HEK293T (cell line): ENCODE measurements at regions not wholly inside any gene's neighbourhood (a gene's known extent, or its start where the extent isn't known, plus 50 kb on each side); places are given as distances from the start of the nearest gene placed in this dataset.
"Not testable (repeated sequence)": the region's sequence is repeated elsewhere in the genome, so short reads cannot be mapped to it uniquely, and the experiment has no call there.

ENCODE experiments used
- CTCF ChIA-PET: fragments of 350-600 bp; formaldehyde crosslinking; extraction: SDS; loops from one replicate; lab custom pipeline; 2021; ENCODE audit warnings: antibody characterized with exemption, inconsistent platforms; lab: Yijun Ruan, JAX
- POLR2A ChIA-PET: fragments of 350-600 bp; formaldehyde crosslinking; extraction: SDS; loops from one replicate; lab custom pipeline; 2020; ENCODE audit warnings: antibody characterized with exemption, inconsistent platforms; lab: Yijun Ruan, JAX
- DNase-seq: peaks from one replicate; pipeline ENCODE4 v3.0.0; 2012; ENCODE audit warnings: mixed read lengths; ENCODE audit errors: extremely low spot score
- ARNT ChIP-seq: fragments of 450-650 bp; IDR thresholded peaks from 2 replicates; pipeline ENCODE4 v1.6.1; 2017; ENCODE audit warnings: mild to moderate bottlenecking
- BHLHE40 ChIP-seq: fragments of 450-650 bp; IDR thresholded peaks from 2 replicates; pipeline ENCODE4 v1.6.1; 2016; ENCODE audit warnings: mild to moderate bottlenecking, moderate library complexity, borderline replicate concordance
- CTBP1 ChIP-seq: fragments of 450-650 bp; IDR thresholded peaks from 2 replicates; pipeline ENCODE4 v1.6.1; 2016; ENCODE audit warnings: borderline replicate concordance
- ELF4 ChIP-seq: fragments of 450-650 bp; IDR thresholded peaks from 2 replicates; pipeline ENCODE4 v1.6.1; 2017; ENCODE audit warnings: antibody characterized with exemption
- FOXA1 ChIP-seq: fragments of 450-650 bp; IDR thresholded peaks from 2 replicates; pipeline ENCODE4 v1.6.1; 2016; ENCODE audit warnings: mild to moderate bottlenecking
- FOXK2 ChIP-seq: fragments of 450-650 bp; IDR thresholded peaks from 2 replicates; pipeline ENCODE4 v1.6.1; 2016; ENCODE audit warnings: mild to moderate bottlenecking
- FOXM1 ChIP-seq: fragments of 450-650 bp; IDR thresholded peaks from 2 replicates; pipeline ENCODE4 v1.6.1; 2017; ENCODE audit warnings: mild to moderate bottlenecking, borderline replicate concordance
- HDGF ChIP-seq: fragments of 450-650 bp; IDR thresholded peaks from 2 replicates; pipeline ENCODE4 v1.6.1; 2017; ENCODE audit warnings: antibody characterized with exemption, borderline replicate concordance
- L3MBTL2 ChIP-seq: fragments of 450-650 bp; conservative IDR thresholded peaks from 2 replicates; pipeline ENCODE4 v1.6.1; 2016; ENCODE audit warnings: mild to moderate bottlenecking
- LEF1 ChIP-seq: fragments of 450-650 bp; IDR thresholded peaks from 2 replicates; pipeline ENCODE4 v1.6.1; 2017; ENCODE audit warnings: mild to moderate bottlenecking, borderline replicate concordance
- NFRKB ChIP-seq: fragments of 450-650 bp; IDR thresholded peaks from 2 replicates; pipeline ENCODE4 v1.6.1; 2016; ENCODE audit warnings: mild to moderate bottlenecking, moderate library complexity
- PKNOX1 ChIP-seq: fragments of 450-650 bp; IDR thresholded peaks from 2 replicates; pipeline ENCODE4 v1.6.1; 2016
- SP1 ChIP-seq: fragments of 450-650 bp; IDR thresholded peaks from 2 replicates; pipeline ENCODE4 v1.6.1; 2017
- SUZ12 ChIP-seq: fragments of 450-650 bp; IDR thresholded peaks from 2 replicates; pipeline ENCODE4 v1.6.1; 2016; ENCODE audit warnings: mild to moderate bottlenecking
- TARDBP ChIP-seq: fragments of 450-650 bp; IDR thresholded peaks from 2 replicates; pipeline ENCODE4 v1.6.1; 2016
- ZNF384 ChIP-seq: fragments of 450-650 bp; IDR thresholded peaks from 2 replicates; pipeline ENCODE4 v1.6.1; 2016

DNA sequence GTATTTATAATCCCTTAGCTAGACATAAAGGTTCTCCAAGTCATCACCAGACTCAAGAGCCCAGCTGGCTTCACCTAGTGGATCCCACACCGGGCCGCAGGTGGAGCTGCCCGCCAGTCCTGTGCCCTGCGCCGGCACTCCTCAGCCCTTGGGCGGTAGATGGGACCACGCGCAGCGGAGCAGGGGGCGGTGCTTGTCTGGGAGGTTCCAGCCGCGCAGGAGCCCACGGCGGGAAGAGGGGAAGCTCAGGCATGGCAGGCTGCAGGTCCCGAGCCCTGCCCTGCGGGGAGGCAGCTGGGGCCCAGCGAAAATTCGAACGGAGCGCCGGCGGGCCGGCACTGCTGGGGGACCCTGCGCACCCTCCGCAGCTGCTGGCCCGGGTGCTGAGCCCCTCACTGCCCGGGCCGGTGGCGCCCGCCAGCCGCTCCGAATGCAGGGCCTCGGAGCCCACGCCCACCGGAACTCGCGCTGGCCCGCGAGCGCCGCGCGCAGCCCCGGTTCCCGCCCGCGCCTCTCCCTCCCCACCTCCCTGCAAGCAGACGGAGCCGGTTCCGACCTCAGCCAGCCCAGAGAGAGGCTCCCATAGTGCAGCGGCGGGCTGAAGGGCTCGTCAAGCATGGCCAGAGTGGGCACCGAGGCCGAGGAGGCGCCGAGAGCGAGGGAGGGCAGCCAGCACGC lies 675.6 kb downstream of the REEP3 start:
- DNase-seq: no peak
- ChIA-PET CTCF (no interaction called here), POLR2A (no interaction called here)
- no peak for TF ChIP-seq LEF1
- TF ChIP-seq PKNOX1: no peak
- no peak for TF ChIP-seq FOXK2
- no peak for TF ChIP-seq ELF4
- TF ChIP-seq CTBP1: no peak
- no peak for TF ChIP-seq BHLHE40
- no peak for TF ChIP-seq L3MBTL2
- TF ChIP-seq SUZ12: no peak
- no peak for TF ChIP-seq TARDBP
- TF ChIP-seq FOXA1: no peak
- no peak for TF ChIP-seq NFRKB
- no peak for TF ChIP-seq ARNT
- no peak for TF ChIP-seq HDGF
- no peak for TF ChIP-seq ZNF384
- no peak for TF ChIP-seq SP1
- TF ChIP-seq FOXM1: no peak

DNA sequence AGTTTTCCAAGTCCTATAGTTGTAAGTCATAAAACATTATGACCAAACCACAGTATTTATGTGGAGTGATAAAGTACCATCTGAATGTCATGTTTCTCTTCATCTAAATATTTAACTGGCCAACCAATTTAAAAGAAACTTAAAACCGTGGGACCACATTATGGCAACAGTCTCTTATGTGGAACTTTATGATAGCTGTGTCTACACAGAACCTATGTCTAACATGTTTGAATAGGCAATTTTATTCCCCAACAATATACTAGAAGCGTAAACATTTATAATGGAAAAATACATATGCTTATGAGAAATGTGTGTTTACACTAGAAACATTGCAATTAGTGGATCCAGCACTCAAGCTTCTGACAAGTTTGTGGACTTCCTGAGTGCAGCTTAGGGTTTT lies 680.7 kb downstream of the REEP3 start:
- TF ChIP-seq ZNF384: no peak
- TF ChIP-seq ARNT: no peak
- TF ChIP-seq FOXA1: no peak
- TF ChIP-seq TARDBP: no peak
- TF ChIP-seq NFRKB: no peak
- no peak for TF ChIP-seq FOXK2
- TF ChIP-seq BHLHE40: no peak
- no peak for TF ChIP-seq LEF1
- ChIA-PET POLR2A (no interaction called here), CTCF (no interaction called here)
- no peak for DNase-seq

GRCh38 chr10:64204504-64204903 lies 683.3 kb downstream of the REEP3 start:
- POLR2A ChIA-PET, DNase-seq, CTCF ChIA-PET: not testable (repeated sequence)

DNA sequence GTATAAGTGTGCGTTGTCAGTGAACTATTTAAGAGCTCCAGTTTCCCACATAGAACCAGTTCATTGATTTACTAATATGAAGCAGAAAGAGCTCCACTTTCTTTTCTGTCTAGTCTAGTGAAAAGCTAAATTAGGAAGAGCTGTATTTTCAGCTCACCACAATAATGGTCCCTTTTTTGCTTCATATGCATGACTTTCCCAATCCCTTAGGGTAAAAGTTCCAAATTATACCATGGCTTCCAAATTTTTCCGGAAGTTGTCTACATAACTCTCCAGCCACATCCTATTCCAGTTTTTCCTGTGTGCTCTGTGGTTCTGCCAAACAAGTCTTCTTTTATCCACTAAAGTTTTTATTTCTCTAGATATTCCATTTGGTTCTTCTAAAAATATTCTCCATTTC lies 685.2 kb downstream of the REEP3 start:
- POLR2A ChIA-PET: no interaction called here
- CTCF ChIA-PET: interaction anchor here (0.6 kb wide), 1 partner anchor 8 kb away, joined by 3 read pairs; no protein-coding TSS in a partner anchor
- no peak for TF ChIP-seq CTBP1
- no peak for DNase-seq

DNA sequence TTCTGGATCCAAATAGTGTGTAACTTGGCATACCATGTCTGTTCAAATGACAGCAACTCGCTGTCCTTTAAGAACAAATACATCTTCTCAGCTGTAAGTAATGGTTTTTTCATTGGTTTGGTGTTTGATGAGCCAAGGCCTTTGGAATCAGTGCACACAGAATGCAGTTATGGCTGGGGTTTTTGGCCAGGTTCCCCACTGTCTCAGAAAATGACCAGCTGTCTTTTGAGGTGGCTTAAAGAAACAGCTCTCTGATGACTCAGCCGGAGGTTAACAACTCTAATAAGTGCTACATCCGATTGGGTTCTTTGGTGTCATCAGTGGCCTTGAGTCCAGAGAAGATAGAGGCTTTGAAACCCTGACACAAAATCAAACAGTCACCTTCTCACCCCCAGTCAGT lies 688.4 kb downstream of the REEP3 start:
- DNase-seq: no peak
- ChIA-PET CTCF (no interaction called here), POLR2A (no interaction called here)
- TF ChIP-seq PKNOX1: no peak
- TF ChIP-seq L3MBTL2: no peak
- no peak for TF ChIP-seq FOXK2
- no peak for TF ChIP-seq ARNT
- no peak for TF ChIP-seq SUZ12
- no peak for TF ChIP-seq SP1
- TF ChIP-seq TARDBP: no peak
- no peak for TF ChIP-seq ZNF384
- TF ChIP-seq HDGF: no peak
- TF ChIP-seq CTBP1: no peak
- TF ChIP-seq LEF1: no peak
- no peak for TF ChIP-seq BHLHE40

DNA sequence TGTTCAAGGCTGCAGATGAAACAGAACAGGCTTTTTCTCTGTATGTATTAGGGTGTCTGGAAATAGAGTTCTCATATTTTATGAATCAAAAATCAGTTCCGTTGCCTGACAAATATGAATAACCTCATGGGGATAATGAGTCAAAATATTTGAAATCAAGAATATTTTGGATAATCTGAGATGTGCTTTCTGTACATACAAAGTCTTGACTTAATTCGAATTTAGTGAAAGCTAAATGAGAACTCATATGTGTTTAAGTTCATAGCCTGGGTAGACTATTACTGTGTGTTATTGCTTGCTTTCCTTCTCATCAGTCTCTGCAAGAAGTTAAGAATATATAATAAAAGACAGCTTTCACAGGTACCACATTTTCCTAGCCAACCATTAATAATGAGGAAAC lies 689.0 kb downstream of the REEP3 start:
- POLR2A ChIA-PET: no interaction called here
- CTCF ChIA-PET: no interaction called here
- no peak for TF ChIP-seq ELF4
- TF ChIP-seq BHLHE40: no peak
- no peak for TF ChIP-seq L3MBTL2
- no peak for TF ChIP-seq FOXA1
- no peak for TF ChIP-seq LEF1
- no peak for TF ChIP-seq TARDBP
- no peak for TF ChIP-seq FOXM1
- no peak for TF ChIP-seq SP1
- no peak for TF ChIP-seq FOXK2
- TF ChIP-seq PKNOX1: no peak
- no peak for TF ChIP-seq HDGF
- no peak for TF ChIP-seq ZNF384
- TF ChIP-seq SUZ12: no peak
- no peak for TF ChIP-seq CTBP1
- no peak for TF ChIP-seq NFRKB
- DNase-seq: no peak

DNA sequence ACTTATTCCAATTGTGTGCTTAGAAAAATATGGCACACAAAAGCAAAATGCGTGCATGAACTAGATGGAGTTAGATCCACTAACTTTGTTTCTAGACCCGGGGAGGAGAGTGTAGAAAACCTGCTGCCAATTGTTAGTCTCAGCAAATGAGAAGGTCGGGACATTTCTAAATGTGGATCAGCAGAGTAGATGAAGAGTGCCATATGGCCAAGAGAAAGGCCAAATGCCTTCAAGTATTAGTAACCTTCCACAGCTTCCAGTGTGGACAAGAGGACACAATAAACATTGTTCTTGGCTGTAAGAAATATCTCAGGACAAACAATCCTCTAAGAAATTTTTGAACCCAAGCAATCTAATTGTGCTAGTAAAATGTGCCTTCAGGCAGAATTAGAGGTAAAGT lies 690.3 kb downstream of the REEP3 start:
- no peak for DNase-seq
- CTCF ChIA-PET: no interaction called here
- POLR2A ChIA-PET: no interaction called here
- TF ChIP-seq FOXM1: no peak
- no peak for TF ChIP-seq NFRKB
- no peak for TF ChIP-seq HDGF
